Panc1 (cell line): ENCODE measurements at regions not wholly inside any gene's neighbourhood (a gene's known extent, or its start where the extent isn't known, plus 50 kb on each side); places are given as distances from the start of the nearest gene placed in this dataset.

Experiments used
- ATAC-seq: fragments of 200-7000 bp; cut with Tn5 transposase; 2 replicates; pipeline ENCODE4 v1.9.1; 2020; ENCODE audit warnings: mild to moderate bottlenecking, moderate library complexity
- BruUV-seq: library from RNA; stranded (reverse); fragments of 400-500 nt; replicated peaks from 2 replicates; lab custom pipeline; 2021; lab: Mats Ljungman, UMichigan
- CTCF ChIA-PET: fragments of 300-600 bp; sonication (Branson Sonifier 250); formaldehyde crosslinking; loops from one replicate; lab custom pipeline; 2022; ENCODE audit warnings: antibody characterized with exemption; lab: Charles Lee
- POLR2A ChIA-PET: fragments of 300-600 bp; sonication (Branson Sonifier 250); formaldehyde crosslinking; loops from one replicate; lab custom pipeline; 2022; ENCODE audit warnings: antibody characterized with exemption; lab: Charles Lee
- DNase-seq: peaks from one replicate; pipeline ENCODE4 v3.0.0-alpha.2; 2010; ENCODE audit warnings: low read depth, low spot score
- H3K27ac ChIP-seq: 2 replicates; pipeline ENCODE4 v1.5.1; 2011; ENCODE audit warnings: mild to moderate bottlenecking, low read length, inconsistent platforms
- H3K27me3 ChIP-seq: fragments of 200-500 bp; sonication (Bioruptor generic); 2 replicates; pipeline ENCODE4 v1.6.0; 2014; ENCODE audit warnings: low read length, inconsistent platforms; ENCODE audit not compliant: control insufficient read depth, insufficient read depth
- H3K36me3 ChIP-seq: fragments of 200-500 bp; sonication (Bioruptor generic); 2 replicates; pipeline ENCODE4 v1.5.1; 2014; ENCODE audit warnings: inconsistent platforms, mild to moderate bottlenecking, low read length, moderate library complexity; ENCODE audit not compliant: control insufficient read depth, insufficient read depth
- H3K4me1 ChIP-seq: 2 replicates; pipeline ENCODE4 v1.5.1; 2011; ENCODE audit warnings: inconsistent platforms, mild to moderate bottlenecking, low read length, moderate library complexity; ENCODE audit not compliant: control insufficient read depth, insufficient read depth
- H3K4me3 ChIP-seq, 2 experiments: 2 replicates each; pipeline ENCODE4 v1.5.1; 2011 to 2012; ENCODE audit warnings: low read depth in 2 of 2, low read length in 2 of 2, mild to moderate bottlenecking in 2 of 2, inconsistent platforms in 1 of 2, moderate library complexity in 1 of 2
- H3K9me3 ChIP-seq: fragments of 200-500 bp; sonication (Bioruptor generic); 2 replicates; pipeline ENCODE4 v1.5.1; 2014; ENCODE audit warnings: low read depth, mild to moderate bottlenecking, inconsistent platforms, low read length, moderate library complexity; ENCODE audit not compliant: control insufficient read depth, insufficient read depth
- CTCF ChIP-seq: fragments of 450-650 bp; IDR thresholded peaks from 2 replicates; pipeline ENCODE4 v1.5.1; 2017; ENCODE audit warnings: mild to moderate bottlenecking
- POLR2AphosphoS5 ChIP-seq: IDR thresholded peaks from 2 replicates; pipeline ENCODE4 v1.6.1; 2012; ENCODE audit warnings: mild to moderate bottlenecking, low read depth, low read length, moderate library complexity
- SIN3A ChIP-seq: IDR thresholded peaks from 2 replicates; pipeline ENCODE4 v1.6.1; 2012; ENCODE audit warnings: low read depth, mild to moderate bottlenecking, low read length, moderate library complexity, borderline replicate concordance; ENCODE audit not compliant: insufficient read depth
- TCF7L2 ChIP-seq: IDR thresholded peaks from 2 replicates; pipeline ENCODE4 v1.6.1; 2011; ENCODE audit warnings: mild to moderate bottlenecking, low read depth, low read length, inconsistent platforms
- in situ Hi-C: cut with HindIII; loops from 2 replicates; pipeline ENCODE4 v1.10.0; 2016; ENCODE audit warnings: low sequenced_read_pairs, low pct_unique_long_range_greater_than_20kb
- intact Hi-C: fragments of 100-400 bp; cut with micrococcal nuclease; formaldehyde crosslinking; loops from one replicate; pipeline ENCODE4 v1.10.0; 2022; ENCODE audit not compliant: unreplicated experiment
- TF ChIP-seq, protein P1 (sequence below), 2 experiments: IDR thresholded peaks; 2 replicates each; pipeline ENCODE4 v1.6.1; 2011 to 2012; ENCODE audit warnings: low read depth in 2 of 2, control low read depth in 1 of 2, low read length in 1 of 2, mild to moderate bottlenecking in 1 of 2, moderate library complexity in 1 of 2; ENCODE audit not compliant: insufficient read depth in 1 of 2

GRCh38 chr10:62690703-62691102 is 113.8 kb upstream of the ADO start:
- ChIA-PET POLR2A (no interaction called here), CTCF (no interaction called here)

DNA sequence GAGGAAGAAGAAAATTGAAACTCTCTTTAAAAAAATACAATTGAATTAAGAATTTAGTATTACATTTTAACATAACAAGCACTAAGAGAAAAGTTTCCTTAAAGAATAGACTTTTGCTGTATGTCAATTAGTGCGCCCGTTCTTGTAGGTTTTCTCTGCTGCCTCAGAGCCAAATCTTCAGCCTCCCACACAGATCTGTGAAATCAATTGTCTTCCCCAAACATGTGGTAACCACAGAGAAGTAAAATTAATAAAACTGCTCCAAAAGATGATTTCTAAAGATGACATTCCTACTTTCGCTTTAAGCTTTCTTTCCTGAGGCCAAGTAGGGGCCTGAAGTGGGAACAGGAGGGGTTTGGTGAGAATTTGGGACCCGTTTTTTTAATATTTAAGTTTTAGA is 113.2 kb upstream of the ADO start:
- CTCF ChIA-PET: no interaction called here

More at GRCh38 chr10:62690703-62691102, 113.8 kb upstream of the ADO start:
- no peak overlapping the region for H3K27ac ChIP-seq
- H3K4me3 ChIP-seq: no peak overlapping the region
- DNase-seq (no peak), ATAC-seq (no peak)
- H3K4me1 ChIP-seq: no peaks in the 10 kb centered on the region
- in situ Hi-C loops (no loop called here), intact Hi-C loops (no loop called here)
- H3K27me3 ChIP-seq: no peaks in the 10 kb centered on the region
- H3K36me3 ChIP-seq: no peaks in the 10 kb centered on the region
- no TSS peak for BruUV-seq
- H3K9me3 ChIP-seq: no peaks in the 10 kb centered on the region
- no peak for TF ChIP-seq TCF7L2
- TF ChIP-seq, protein P1, sequence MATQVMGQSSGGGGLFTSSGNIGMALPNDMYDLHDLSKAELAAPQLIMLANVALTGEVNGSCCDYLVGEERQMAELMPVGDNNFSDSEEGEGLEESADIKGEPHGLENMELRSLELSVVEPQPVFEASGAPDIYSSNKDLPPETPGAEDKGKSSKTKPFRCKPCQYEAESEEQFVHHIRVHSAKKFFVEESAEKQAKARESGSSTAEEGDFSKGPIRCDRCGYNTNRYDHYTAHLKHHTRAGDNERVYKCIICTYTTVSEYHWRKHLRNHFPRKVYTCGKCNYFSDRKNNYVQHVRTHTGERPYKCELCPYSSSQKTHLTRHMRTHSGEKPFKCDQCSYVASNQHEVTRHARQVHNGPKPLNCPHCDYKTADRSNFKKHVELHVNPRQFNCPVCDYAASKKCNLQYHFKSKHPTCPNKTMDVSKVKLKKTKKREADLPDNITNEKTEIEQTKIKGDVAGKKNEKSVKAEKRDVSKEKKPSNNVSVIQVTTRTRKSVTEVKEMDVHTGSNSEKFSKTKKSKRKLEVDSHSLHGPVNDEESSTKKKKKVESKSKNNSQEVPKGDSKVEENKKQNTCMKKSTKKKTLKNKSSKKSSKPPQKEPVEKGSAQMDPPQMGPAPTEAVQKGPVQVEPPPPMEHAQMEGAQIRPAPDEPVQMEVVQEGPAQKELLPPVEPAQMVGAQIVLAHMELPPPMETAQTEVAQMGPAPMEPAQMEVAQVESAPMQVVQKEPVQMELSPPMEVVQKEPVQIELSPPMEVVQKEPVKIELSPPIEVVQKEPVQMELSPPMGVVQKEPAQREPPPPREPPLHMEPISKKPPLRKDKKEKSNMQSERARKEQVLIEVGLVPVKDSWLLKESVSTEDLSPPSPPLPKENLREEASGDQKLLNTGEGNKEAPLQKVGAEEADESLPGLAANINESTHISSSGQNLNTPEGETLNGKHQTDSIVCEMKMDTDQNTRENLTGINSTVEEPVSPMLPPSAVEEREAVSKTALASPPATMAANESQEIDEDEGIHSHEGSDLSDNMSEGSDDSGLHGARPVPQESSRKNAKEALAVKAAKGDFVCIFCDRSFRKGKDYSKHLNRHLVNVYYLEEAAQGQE (IDR thresholded peaks at IDR 0.05; ENCODE audit: insufficient read depth in 1 of 2, low read depth in 2 of 2, low read length in 1 of 2): no peak
- TF ChIP-seq SIN3A: no peak
- TF ChIP-seq POLR2AphosphoS5: no peak
- peak; percentile 11; the same call in 1 of the 2 replicates for TF ChIP-seq CTCF

More for the DNA sequence above, 113.2 kb upstream of the ADO start:
- POLR2A ChIA-PET: no interaction called here
- in situ Hi-C loops (no loop called here), intact Hi-C loops (no loop called here)
- H3K27me3 ChIP-seq: no peaks in the 10 kb centered on the region; the same call in 1 of the 2 replicates
- H3K9me3 ChIP-seq: no peaks in the 10 kb centered on the region
- ATAC-seq: no peak
- no peak overlapping the region for H3K27ac ChIP-seq
- H3K4me1 ChIP-seq: no peaks in the 10 kb centered on the region
- no TSS peak for BruUV-seq
- DNase-seq: no peak
- no peaks in the 10 kb centered on the region for H3K36me3 ChIP-seq
- H3K4me3 ChIP-seq: no peak overlapping the region
- TF ChIP-seq SIN3A (no peak), POLR2AphosphoS5 (no peak), TCF7L2 (no peak), CTCF (no peak)
- TF ChIP-seq, protein P1 (IDR thresholded peaks at IDR 0.05; ENCODE audit: insufficient read depth in 1 of 2, low read depth in 2 of 2, low read length in 1 of 2): no peak
